Glutamatergic neuron (in vitro differentiated cells): ENCODE measurements at regions not wholly inside any gene's neighbourhood (a gene's known extent, or its start where the extent isn't known, plus 50 kb on each side); places are given as distances from the start of the nearest gene placed in this dataset.

Source experiments
- DNase-seq: peaks from one replicate; pipeline ENCODE4 v3.0.0; 2022
- H3K27ac Mint-ChIP-seq: one replicate; pipeline ENCODE4 v1.8.0; 2020; ENCODE audit warnings: mild to moderate bottlenecking, mixed read lengths, inconsistent platforms; ENCODE audit not compliant: unreplicated experiment
- H3K27me3 Mint-ChIP-seq: one replicate; pipeline ENCODE4 v1.8.0; 2020; ENCODE audit warnings: mild to moderate bottlenecking, moderate library complexity, mixed read lengths, inconsistent platforms; ENCODE audit not compliant: unreplicated experiment
- H3K36me3 Mint-ChIP-seq: one replicate; pipeline ENCODE4 v1.8.0; 2020; ENCODE audit warnings: mild to moderate bottlenecking, mixed read lengths, inconsistent platforms; ENCODE audit not compliant: unreplicated experiment
- H3K4me1 Mint-ChIP-seq: one replicate; pipeline ENCODE4 v1.8.0; 2020; ENCODE audit warnings: mild to moderate bottlenecking, low read depth, mixed read lengths, inconsistent platforms; ENCODE audit not compliant: unreplicated experiment
- H3K4me3 Mint-ChIP-seq: one replicate; pipeline ENCODE4 v1.8.0; 2020; ENCODE audit warnings: mild to moderate bottlenecking, mixed read lengths, inconsistent platforms; ENCODE audit not compliant: unreplicated experiment
- H3K9me3 Mint-ChIP-seq: one replicate; pipeline ENCODE4 v1.8.0; 2020; ENCODE audit warnings: mild to moderate bottlenecking, moderate library complexity, mixed read lengths, inconsistent platforms; ENCODE audit not compliant: unreplicated experiment
- TF ChIP-seq, protein P1 (sequence below): fragments of 200-600 bp; sonication (generic); IDR thresholded peaks from one replicate; pipeline ENCODE4 v1.5.0; 2021; ENCODE audit not compliant: partially characterized antibody, unreplicated experiment

DNA sequence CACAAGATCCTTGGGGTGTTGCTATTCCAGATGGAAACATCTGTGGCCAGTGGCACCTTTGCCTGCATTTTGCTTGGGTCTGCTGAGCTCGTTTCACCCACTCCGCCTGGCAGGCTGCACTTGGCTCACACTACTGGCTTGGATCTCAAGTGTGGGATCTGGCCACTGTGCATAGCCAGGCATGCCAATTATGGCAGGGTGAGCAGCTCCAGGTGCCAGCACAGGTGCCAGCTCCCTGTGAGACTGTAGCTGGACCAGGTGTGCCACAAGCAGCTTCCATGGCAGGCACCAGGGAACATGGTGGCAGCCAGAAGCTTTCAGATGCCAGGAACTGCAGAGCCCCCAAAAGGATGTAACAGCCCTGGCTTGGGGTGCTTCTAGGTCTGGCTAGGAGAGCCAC, 463.8 kb upstream of the PABPC4L start:
- no peaks in the 10 kb centered on the region for H3K9me3 Mint-ChIP-seq
- TF ChIP-seq, protein P1, sequence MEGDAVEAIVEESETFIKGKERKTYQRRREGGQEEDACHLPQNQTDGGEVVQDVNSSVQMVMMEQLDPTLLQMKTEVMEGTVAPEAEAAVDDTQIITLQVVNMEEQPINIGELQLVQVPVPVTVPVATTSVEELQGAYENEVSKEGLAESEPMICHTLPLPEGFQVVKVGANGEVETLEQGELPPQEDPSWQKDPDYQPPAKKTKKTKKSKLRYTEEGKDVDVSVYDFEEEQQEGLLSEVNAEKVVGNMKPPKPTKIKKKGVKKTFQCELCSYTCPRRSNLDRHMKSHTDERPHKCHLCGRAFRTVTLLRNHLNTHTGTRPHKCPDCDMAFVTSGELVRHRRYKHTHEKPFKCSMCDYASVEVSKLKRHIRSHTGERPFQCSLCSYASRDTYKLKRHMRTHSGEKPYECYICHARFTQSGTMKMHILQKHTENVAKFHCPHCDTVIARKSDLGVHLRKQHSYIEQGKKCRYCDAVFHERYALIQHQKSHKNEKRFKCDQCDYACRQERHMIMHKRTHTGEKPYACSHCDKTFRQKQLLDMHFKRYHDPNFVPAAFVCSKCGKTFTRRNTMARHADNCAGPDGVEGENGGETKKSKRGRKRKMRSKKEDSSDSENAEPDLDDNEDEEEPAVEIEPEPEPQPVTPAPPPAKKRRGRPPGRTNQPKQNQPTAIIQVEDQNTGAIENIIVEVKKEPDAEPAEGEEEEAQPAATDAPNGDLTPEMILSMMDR = no peak
- DNase-seq = no peak
- H3K36me3 Mint-ChIP-seq = peaks cover 4% of the 10 kb centered on the region
- H3K27me3 Mint-ChIP-seq = peaks cover 2% of the 10 kb centered on the region
- no peaks in the 10 kb centered on the region for H3K4me1 Mint-ChIP-seq
- H3K4me3 Mint-ChIP-seq = no peak overlapping the region
- H3K27ac Mint-ChIP-seq = no peak overlapping the region

DNA sequence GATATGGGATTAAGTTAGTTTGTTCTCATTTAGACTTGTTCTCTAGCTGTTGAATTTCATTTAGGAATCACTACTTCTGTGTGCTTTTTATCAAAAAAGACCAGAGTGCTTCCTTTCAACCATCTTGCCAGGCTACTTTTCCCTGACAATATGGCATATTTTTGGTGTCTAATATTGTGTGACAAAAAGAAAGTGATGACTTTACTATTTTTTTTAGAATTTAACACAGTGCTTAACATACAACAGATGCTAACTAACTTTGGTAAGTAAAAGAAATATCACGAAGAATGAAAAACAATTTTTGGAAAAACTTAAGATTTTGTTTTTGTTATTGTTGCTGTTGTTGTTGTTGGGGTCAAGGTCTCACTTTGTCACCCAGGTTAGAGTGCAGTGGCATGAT, 462.2 kb upstream of the PABPC4L start:
- TF ChIP-seq, protein P1 = no peak
- H3K27ac Mint-ChIP-seq = no peak overlapping the region

DNA sequence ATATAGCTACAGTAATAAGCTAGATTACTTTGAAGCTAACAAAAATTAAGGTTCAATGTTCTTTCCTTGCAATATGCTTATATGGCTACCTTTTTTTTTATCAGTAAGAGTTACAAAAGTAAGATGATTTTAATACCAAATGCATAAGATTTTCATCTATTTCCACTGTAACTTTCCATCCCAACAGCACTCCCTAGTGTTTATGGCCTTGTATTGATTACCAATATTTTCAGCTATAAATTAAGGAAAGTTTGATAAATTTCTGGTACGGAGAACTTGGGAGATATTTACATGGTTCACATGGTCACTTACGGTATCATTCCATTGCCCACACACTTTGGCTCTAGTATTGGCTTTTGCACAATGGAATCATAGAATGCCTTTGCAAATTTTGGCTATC, 448.9 kb upstream of the PABPC4L start:
- Mint-ChIP-seq H3K27me3 (no peaks in the 10 kb centered on the region), H3K36me3 (no peaks in the 10 kb centered on the region), H3K9me3 (no peaks in the 10 kb centered on the region), H3K4me3 (no peak overlapping the region), H3K27ac (no peak overlapping the region), H3K4me1 (peaks cover 9% of the 10 kb centered on the region)
- no peak for DNase-seq
- TF ChIP-seq, protein P1 = no peak

More for the DNA sequence above, 462.2 kb upstream of the PABPC4L start:
- Mint-ChIP-seq H3K36me3 (peaks cover 4% of the 10 kb centered on the region), H3K27me3 (peaks cover 2% of the 10 kb centered on the region), H3K4me3 (no peak overlapping the region), H3K9me3 (no peaks in the 10 kb centered on the region), H3K4me1 (no peaks in the 10 kb centered on the region)
- no peak for DNase-seq

DNA sequence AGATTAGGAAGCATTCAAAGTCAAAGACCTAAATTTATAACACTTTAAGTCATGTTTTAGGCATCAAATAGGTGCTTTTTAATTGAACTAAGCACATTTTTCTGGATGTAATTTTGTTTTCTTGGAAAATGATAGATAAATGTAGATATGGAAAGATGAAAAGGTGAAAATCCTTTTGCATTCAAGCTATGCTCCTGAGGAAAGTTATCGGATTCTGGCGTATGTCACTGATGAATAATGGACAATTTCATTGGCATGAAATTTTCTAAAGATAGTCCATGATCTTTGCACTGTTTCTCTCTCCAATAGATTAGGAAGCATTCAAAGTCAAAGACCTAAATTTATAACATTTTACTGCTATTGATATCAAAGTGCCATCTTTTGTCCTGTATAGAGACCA, 444.2 kb upstream of the PABPC4L start:
- H3K4me3 Mint-ChIP-seq = no peak overlapping the region
- peaks cover 2% of the 10 kb centered on the region for H3K27me3 Mint-ChIP-seq

DNA sequence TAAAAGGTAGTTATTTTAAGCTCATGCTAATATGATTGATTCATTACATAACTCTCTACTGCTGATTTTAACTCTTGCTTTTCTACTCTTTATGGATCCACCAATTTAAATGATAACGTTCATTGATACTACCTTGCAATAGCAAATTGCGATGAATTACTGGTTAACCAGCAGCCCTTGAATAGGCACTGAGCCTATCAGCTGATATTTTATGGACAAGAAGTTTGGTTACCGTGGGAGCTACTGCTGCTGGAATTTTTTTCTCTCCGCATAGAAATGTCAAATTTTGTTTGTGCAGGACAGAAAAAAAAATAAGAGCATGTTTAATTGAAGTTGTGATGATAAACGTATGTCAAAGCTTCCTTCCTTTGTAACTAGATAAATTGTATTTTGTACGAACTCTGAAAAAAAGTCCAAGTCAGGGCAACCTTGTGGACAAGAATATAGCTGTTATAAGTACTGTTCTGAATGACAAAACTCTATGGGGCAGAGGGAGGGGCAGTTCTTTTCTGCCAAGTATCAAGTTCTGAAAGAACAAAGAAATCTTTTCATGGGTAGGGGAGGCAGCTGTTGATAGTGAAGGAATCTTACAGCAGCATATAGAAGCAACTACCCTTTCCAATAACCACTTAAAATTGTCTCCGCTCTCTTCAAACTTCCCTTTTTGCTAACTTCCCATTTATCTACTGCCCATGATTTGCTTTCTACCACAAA, 434.9 kb upstream of the PABPC4L start:
- H3K4me3 Mint-ChIP-seq = no peak overlapping the region
- H3K27me3 Mint-ChIP-seq = no peaks in the 10 kb centered on the region
- TF ChIP-seq, protein P1 = no peak
- H3K4me1 Mint-ChIP-seq = no peaks in the 10 kb centered on the region
- no peaks in the 10 kb centered on the region for H3K36me3 Mint-ChIP-seq
- H3K9me3 Mint-ChIP-seq = no peaks in the 10 kb centered on the region
- no peak overlapping the region for H3K27ac Mint-ChIP-seq
- DNase-seq = no peak

More for the DNA sequence above, 444.2 kb upstream of the PABPC4L start:
- peaks cover 1% of the 10 kb centered on the region for H3K9me3 Mint-ChIP-seq
- H3K27ac Mint-ChIP-seq = no peak overlapping the region
- peaks cover 5% of the 10 kb centered on the region for H3K4me1 Mint-ChIP-seq
- H3K36me3 Mint-ChIP-seq = no peaks in the 10 kb centered on the region
- TF ChIP-seq, protein P1 = no peak
- no peak for DNase-seq
